HG02840 (cell line): ENCODE measurements at regions not wholly inside any gene's neighbourhood (a gene's known extent, or its start where the extent isn't known, plus 50 kb on each side); places are given as distances from the start of the nearest gene placed in this dataset.

Experiments
- ATAC-seq: cut with Tn5 transposase; IDR thresholded peaks from one replicate; pipeline ENCODE4 v1.9.1; 2021; ENCODE audit warnings: mild to moderate bottlenecking, moderate library complexity, moderate number of reproducible peaks; ENCODE audit not compliant: unreplicated experiment, low FRiP score

DNA sequence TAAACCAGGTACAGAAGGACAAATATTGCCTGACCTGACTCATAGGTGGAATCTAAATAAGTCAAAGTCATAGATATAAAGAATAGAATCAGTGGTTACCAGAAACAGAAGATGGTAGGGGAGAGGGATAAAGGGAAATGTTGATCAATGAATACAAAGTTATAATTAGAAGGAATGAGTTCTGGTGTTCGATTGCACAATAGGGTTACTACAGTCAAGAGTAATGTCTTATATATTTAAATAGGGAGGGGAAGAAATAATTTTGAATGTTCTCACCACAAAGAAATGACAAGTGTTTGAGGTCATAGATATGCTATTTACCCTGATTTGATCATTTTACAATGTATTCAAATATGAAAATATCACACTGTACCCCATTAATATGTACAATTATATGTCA is 1541.2 kb downstream of the SLITRK1 start:
- no peak for ATAC-seq

DNA sequence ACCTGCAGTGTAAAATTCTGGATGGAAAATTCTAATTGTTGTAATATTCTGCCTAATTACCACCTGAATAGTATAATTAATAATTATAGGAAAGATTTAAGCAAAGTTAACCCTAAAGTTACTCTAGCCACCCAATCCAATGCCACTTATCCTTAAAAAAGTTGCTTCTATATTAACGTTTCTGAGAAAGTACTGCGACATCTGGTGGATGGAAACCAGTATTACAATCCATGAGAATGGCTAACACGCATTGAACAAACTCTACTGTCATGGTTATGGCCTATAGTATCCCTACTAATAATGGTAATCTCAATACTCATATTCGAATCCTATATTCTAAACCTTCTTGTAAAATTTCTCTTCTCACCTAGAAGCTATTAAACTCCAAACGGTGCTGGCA is 1551.8 kb downstream of the SLITRK1 start:
- ATAC-seq: no peak

DNA sequence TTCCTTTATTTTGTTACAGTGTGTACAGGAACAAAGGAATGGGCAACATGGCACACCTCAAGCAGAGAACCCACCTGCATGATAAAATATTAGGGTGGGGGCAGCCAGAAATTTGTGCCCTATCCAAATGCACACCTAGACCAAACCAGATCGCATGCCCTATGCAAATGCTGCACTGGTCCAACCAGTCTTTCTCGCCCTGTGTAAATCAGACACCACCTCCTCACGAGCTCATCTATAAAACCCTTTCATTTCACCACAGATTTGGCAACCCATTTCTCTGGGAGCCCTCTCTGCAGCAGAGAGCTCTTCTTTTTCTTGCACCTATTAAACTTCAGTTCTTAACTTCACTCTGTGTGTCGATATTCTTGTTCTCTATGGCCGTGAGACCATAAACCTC is 1559.2 kb downstream of the SLITRK1 start:
- ATAC-seq: no peak

DNA sequence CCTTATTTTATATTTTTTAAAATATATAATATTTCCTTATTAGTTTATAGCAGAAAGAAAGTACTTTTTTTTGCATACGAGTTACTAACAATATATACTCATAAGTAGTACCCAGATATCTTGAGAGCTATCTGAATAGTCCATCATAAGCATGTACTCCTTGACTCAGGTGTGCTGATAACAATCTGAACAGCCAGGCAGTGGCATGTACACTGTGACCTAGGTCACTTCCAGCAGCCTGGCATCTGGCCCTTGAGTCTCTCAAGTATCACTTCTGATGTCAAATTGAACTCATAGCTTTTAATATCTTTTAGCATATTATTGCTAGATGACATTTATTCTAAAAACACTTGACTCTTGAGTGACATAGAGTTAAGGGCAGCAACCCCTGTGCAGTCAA is 1576.7 kb downstream of the SLITRK1 start:
- ATAC-seq: no peak

DNA sequence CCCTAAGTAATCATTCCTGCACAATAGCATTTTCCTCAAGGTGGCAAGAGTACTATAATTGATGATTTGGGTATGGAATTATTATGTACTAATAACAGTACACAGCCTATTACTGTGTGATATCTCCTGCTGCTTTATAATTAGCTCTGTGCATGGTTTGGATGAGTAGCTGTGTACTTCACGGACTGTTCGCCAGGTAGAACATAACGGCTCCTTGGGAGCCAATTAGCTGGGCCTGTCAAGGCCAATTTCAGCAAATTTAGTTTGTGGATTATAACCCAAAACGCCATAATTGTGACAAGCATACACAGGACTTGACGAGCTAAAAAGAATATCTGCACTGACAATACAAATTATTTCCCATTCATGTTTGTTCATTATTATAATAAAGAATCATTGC is 1584.2 kb downstream of the SLITRK1 start:
- ATAC-seq: no peak

DNA sequence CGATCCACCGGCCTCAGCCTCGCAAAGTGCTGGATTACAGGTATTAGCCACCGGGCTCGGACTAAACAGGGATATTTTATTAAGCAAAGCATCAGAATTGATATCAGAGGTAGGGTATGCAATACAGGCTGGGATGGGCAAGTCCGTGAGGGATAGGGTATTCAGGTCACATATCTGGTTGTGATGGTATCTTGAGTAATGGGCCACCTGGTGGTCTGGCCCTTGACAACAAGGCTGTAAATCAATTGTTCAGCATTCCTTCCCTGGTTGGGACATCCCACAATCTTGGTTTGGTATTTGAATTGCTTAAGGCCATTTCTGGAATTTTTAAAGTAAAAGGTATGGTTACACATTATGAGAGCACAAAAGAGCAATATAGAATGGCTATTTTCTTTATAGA is 1588.0 kb downstream of the SLITRK1 start:
- no peak for ATAC-seq

DNA sequence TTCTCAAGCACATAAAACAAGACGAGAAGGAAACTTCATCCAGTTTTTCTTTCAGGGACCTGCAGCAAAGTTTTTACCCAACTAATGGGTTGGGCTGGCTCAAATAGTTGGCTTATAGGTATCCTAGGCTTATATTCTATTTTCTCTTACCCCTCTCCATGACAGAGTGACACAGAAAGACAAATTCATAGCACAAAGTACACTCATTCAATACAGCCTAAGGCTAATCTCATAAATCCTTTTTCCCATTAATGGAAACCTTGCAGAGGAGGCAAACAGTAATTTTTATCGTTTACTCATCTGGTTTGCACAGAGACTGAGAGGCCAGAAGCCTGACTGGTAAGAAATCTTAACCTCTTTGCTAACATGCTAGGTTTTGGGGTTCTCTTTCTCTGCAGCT is 1589.9 kb downstream of the SLITRK1 start:
- no peak for ATAC-seq

DNA sequence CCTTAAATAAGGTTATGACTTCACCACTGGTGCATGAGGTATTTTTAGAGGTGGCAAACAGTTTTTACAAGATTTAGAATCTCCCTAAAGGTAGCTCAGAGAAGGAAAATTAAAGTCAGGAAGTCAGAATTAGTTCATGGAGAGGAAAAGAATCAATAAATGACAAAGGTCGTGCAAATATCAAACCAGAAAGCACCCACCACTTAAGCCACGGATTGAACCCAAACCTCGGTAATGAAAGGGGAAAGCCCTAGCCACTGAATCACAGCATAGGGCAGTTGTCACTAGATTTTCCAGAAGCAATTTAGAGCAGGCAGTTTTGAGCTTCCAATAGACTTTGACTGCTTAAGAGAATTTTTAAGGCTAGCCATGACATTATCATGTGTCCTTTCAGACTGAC is 1590.4 kb downstream of the SLITRK1 start:
- ATAC-seq: no peak

DNA sequence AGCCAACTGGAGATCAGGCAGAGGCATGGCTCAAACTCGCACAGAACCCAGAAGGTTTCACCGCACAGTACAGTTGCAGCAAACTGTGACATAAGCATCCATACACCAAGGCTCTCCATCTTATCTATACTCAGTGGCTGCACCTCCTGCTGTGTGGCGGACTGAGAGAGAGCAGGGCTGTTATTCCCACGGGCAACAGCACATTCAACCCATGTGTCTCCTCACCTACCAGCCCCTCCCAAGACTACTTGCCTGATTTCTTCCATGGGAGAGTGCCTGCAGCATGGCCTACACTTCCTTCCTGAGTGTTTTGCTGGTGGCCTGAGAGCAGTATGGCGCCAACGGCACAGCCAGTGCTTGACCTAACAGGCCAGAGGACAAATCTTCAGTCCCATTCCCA is 1606.6 kb downstream of the SLITRK1 start:
- ATAC-seq: no peak

DNA sequence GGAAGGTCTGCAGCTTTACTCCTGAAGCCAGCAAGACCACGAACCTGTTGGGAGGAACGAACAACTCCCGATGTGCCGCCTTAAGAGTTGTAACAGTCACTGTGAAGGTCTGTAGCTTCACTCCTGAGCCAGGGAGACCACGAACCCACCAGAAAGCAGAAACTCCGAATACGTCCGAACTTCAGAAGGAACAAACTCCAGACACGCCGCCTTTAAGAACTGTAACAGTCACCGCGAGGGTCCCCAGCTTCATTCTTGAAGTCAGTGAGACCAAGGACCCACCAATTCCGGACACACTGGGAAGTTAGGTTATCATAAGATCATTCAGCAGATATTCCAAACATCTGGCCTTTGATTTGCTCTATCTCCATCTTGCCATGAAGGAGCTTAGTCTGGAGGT is 1623.0 kb downstream of the SLITRK1 start:
- no peak for ATAC-seq

DNA sequence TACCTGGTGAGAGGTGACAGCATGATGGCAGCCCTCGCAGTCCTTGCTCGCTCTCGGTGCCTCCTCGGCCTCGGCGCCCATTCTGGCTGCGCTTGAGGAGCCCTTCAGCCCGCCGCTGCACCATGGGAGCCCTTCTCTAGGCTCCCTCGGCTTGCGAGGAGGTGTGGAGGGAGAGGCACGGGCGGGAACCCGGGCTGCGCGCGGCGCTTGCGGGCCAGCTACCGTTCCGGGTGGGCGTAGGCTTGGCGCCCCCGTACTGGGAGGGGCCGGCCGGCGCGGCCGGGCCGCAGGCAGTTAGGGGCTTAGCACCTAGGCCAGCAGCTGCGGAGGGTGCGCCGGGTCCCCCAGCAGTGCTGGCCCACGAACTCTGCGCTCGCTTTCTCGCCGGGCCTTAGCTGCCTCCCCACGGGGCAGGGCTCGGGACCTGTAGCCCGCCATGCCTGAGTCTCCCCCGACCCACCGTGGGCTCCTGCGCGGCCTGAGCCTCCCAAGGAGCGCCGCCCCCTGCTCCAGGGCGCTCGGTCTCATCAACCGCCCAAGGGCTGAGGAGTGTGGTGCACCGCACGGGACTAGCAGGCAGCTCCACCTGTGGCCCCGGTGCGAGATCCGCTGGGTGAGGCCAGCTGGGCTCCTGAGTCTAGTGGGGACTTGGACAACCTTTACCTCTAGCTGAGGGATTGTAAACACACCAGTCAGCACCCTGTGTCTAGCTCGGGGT is 1624.3 kb downstream of the SLITRK1 start:
- no peak for ATAC-seq

DNA sequence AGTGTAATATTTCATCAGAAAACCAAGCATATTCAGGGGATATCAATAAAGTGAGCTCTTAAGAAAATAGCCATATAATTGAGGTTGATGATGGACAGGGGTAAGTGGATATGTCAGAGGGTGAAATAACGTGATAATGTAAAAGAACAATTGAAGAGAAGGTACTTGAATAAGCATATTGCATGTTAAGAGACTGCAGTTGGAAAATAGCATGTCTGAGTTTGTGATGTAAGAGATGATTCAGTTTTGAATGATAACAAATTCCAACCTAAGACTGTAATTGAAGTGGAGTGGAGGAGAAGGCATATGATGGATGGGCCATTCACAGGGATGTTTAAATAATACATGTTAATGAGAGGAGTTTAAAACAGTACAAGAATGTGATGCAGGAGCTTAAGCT is 1633.5 kb downstream of the SLITRK1 start:
- no peak for ATAC-seq

DNA sequence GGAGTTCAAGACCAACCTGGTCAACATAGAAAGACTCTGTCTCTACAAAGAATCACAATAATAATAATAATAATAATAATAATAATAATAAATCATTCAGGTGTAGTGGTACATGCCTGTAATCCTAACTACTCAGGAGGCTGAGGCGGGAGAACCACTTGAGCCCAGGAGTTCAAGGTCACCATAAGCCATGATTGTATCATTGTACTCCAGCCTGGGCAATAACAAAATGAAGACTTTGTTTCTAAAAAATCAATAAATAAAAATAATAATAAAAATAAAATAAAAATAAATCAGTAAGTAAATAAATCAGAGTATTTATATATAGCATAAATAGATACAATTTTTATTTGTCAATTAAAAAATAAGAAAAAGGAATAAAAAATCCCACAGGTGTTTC is 1636.4 kb downstream of the SLITRK1 start:
- ATAC-seq: no peak

DNA sequence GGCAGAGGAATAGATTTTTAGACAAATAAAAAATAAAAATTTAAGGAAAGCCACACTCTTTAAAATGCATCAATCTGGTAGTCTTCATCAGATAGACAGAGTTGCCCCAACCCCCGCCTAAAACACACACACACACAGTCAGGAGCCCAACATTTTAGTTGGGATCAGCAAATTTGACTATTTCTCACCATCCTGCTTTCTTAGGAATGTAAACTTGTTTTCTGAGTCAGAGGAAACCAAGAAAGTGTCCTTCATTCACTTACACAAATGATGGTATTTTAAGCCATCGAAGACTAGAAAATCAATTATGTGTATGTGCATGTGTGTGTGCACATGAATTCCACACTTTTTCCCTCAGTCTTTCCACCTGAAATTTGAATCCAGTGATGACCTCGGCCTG is 1657.5 kb downstream of the SLITRK1 start:
- no peak for ATAC-seq

DNA sequence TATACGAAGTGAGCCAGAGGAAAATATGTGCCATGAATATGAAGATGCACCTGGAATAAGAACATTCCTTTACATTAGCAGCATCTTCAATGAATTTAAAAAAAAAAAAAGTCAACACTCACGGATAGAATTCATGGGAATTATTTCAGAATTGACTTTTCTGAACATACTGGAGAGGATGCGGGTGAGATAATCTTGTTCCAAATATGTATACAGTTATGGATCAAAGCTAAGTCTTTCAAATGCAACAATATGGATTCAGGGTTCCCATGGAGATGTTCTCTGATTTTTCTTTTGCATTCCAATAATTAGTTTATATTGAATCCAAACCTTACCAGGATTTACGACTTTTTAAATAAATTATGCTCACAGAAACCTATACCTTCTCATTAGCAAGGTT is 1660.7 kb downstream of the SLITRK1 start:
- no peak for ATAC-seq

DNA sequence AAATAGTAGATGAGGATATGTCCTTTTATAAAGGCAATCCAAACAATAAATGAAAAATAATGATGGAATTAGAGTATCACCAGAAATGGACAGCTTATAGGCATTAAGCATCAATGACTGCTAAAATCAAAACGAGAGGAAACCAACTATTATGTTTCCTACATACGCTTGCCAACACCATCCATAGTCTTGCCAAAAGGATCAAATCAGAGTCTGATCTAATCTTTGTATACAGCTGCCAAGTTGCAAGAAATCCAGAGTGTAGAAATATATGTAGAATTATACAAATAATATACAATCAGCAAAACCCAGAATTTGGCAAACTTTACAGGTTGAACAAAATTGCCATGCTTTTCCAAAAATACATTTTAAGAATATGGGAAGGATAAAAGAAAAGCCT is 1661.6 kb downstream of the SLITRK1 start:
- no peak for ATAC-seq

DNA sequence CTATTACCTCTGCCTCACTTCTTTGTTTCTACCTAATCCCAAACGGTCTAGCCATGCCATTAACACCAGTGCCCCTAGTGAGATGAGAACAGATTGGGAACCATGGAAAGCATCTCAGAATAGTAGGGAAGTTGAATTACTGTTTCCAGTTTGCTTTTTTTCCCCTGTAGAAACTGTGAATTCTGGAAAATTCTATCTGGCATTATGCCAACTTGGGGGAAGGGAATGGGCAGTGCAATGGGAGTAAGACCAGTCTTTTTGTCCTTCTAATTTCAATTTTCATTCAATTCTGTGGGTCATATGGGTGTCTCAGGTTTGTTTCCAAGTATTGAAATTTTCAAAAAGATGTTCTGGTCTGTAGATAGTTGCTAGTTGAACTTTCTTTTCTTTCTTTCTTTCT is 1666.1 kb downstream of the SLITRK1 start:
- ATAC-seq: no peak

DNA sequence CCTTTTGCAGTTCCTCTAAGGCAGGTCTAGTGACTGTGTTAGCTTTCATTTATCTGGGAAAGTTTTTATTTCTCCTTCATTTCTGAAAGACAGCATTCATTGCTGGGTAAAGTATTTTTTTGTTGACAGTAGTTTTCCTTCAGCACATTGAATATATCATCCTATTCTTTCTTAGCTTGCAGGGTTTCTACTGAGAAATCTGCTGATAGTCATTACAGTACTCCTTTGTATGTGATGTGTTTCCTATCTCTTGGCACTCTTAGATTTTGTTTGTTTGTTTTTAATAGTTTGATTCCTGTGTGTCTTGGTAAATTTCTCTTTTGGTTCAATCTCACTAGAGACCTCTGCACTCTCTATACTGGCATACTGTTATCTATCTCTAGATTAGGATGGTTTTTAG is 1667.9 kb downstream of the SLITRK1 start:
- ATAC-seq: no peak

DNA sequence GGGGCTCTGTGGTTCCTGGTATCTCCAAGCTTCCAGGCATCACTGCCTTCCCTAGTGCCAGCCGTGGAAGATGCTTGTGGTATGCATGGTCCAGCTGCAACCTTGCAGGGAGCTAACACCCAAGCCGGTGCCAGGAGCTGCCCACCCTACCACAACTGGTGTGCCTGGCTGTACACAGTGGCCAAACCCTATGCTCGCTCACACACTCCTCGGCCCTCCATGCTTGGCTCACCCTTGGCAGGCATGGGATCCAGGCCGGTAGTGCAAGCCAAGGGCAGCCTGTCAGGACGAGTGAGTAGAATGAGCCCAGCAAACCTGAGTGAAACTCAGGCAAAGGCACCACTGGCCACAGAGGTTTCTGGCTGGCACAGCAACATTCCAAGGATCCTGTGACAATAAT is 1676.0 kb downstream of the SLITRK1 start:
- ATAC-seq: no peak

DNA sequence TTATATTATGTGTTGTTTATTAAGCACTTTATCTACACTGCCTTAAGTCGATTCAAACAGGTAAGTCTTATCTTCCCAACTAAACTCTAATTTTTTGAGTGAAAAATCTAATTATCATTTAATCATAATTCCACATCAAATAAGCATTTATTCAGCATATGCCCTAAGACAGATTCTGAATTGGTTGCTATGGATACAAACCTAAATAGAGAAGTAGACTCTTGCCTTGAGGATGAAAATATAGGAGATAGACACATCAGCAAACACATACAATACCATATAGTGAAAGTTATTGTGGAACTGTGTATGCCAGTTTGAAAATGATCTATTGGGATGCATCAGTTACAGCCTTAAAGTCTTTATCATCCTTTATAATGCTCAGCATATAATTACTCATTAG is 1679.9 kb downstream of the SLITRK1 start:
- no peak for ATAC-seq

DNA sequence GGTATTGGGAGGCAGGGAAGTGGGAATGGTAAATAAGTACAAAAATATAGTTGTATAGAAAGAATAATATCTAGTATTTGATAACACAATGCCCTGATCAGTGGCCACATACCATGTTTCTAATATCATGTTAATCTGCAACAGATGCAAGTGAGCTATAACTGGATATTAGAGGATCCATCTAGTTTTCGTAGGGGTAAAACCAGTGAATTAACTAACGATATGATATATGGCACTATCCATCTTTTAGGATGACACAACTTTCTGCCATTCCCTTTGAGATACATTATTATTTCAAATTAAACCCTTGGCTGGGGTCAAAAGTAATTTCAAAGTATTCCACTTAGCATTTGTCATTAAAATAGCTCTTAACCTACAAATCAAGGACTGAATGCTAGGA is 1686.2 kb downstream of the SLITRK1 start:
- ATAC-seq: no peak

DNA sequence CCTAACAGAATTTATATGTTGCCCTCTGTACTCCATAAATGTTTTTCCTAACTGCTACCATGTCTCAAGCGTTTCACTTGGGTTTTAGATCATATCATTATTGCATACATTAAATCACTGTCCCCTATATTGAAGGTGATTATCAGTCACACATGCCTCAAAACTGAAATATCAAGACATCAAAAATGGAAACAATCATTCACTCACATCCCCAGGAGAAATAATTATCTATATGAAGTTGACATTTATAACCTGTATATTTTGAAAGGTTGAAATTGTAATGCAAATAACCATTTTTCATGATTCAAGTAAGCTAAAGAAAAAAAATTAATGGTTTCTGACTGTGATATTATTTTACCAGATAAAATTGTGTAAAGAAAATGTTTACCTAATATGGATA is 1695.0 kb downstream of the SLITRK1 start:
- no peak for ATAC-seq

DNA sequence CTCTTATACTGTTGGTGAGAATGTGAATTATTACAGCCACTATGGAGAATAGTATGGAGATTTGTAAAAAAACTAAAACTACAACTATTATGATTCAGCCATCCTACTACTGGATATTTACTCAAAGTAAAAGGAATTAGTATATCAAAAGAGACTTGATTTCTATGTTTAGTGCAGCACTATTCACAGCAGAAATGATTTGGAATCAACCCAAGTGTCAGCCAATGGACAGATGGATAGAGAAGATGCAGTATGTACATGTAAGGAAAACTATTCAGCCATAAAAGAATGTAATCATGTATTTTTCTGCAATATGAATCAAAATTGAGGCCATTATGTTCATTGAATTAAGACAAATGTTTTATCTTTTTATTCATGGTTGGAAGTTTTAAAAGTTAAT is 1705.5 kb downstream of the SLITRK1 start:
- no peak for ATAC-seq
